Liver (tissue), 7 donors: ENCODE measurements at regions not wholly inside any gene's neighbourhood (a gene's known extent, or its start where the extent isn't known, plus 50 kb on each side); places are given as distances from the start of the nearest gene placed in this dataset.

ENCODE experiments used
- DNase-seq: peaks from one replicate; pipeline ENCODE4 v3.0.0-alpha.2; 2017; ENCODE audit warnings: low spot score
- H3K27ac ChIP-seq, 2 donors: one replicate each; pipeline ENCODE4 v1.7.0; 2013; ENCODE audit warnings: inconsistent platforms in 2 of 2, low read length in 2 of 2, control low read depth in 1 of 2, low read depth in 1 of 2, mild to moderate bottlenecking in 1 of 2
- H3K27me3 ChIP-seq, 4 donors: one replicate each; pipeline versions ENCODE4 v1.6.1 to v1.7.0; 2013; ENCODE audit warnings: low read length in 3 of 4, inconsistent platforms in 1 of 4, mild to moderate bottlenecking in 1 of 4, moderate library complexity in 1 of 4; ENCODE audit not compliant: control insufficient read depth in 4 of 4, insufficient read depth in 4 of 4
- H3K36me3 ChIP-seq, 4 donors: one replicate each; pipeline versions ENCODE4 v1.6.1 to v1.7.0; 2013; ENCODE audit warnings: low read length in 3 of 4, mild to moderate bottlenecking in 3 of 4, low read depth in 1 of 4, moderate library complexity in 1 of 4; ENCODE audit not compliant: control insufficient read depth in 4 of 4, insufficient read depth in 3 of 4
- H3K4me1 ChIP-seq, 4 donors: one replicate each; pipeline versions ENCODE4 v1.6.1 to v1.7.0; 2013; ENCODE audit warnings: low read length in 3 of 4, mild to moderate bottlenecking in 3 of 4, moderate library complexity in 1 of 4; ENCODE audit not compliant: control insufficient read depth in 4 of 4, insufficient read depth in 4 of 4
- H3K4me3 ChIP-seq, 3 donors: one replicate each; pipeline versions ENCODE4 v1.6.1 to v1.7.0; 2013; ENCODE audit warnings: low read length in 3 of 3, control low read depth in 1 of 3, low read depth in 1 of 3, mild to moderate bottlenecking in 1 of 3
- H3K9ac ChIP-seq, 2 donors: one replicate each; pipeline ENCODE4 v1.7.0; 2013; ENCODE audit warnings: low read length in 2 of 2, mild to moderate bottlenecking in 2 of 2, moderate library complexity in 2 of 2, control low read depth in 1 of 2, low read depth in 1 of 2
- H3K9me3 ChIP-seq, 4 donors: one replicate each; pipeline versions ENCODE4 v1.6.1 to v1.7.0; 2013; ENCODE audit warnings: low read length in 3 of 4; ENCODE audit not compliant: control insufficient read depth in 4 of 4
- ATF3 ChIP-seq: IDR thresholded peaks from 2 replicates; pipeline ENCODE4 v1.6.1; 2016; ENCODE audit warnings: antibody characterized with exemption
- FOXA2 ChIP-seq: IDR thresholded peaks from 2 replicates; pipeline ENCODE4 v1.6.1; 2016; ENCODE audit warnings: antibody characterized with exemption
- GABPA ChIP-seq, 2 donors: IDR thresholded peaks in 1 of 2; conservative IDR thresholded peaks in 1 of 2; 2 replicates each; pipeline ENCODE4 v1.6.1; 2016; ENCODE audit warnings: antibody characterized with exemption in 2 of 2, mild to moderate bottlenecking in 1 of 2, moderate library complexity in 1 of 2
- HNF4A ChIP-seq, 2 donors: conservative IDR thresholded peaks; 2 replicates each; pipeline ENCODE4 v1.6.1; 2016; ENCODE audit warnings: antibody characterized with exemption in 2 of 2, mild to moderate bottlenecking in 2 of 2
- HNF4G ChIP-seq: IDR thresholded peaks from 2 replicates; pipeline ENCODE4 v1.6.1; 2016; ENCODE audit warnings: antibody characterized with exemption
- JUND ChIP-seq, 2 donors: IDR thresholded peaks; 2 replicates each; pipeline ENCODE4 v1.6.1; 2016; ENCODE audit warnings: antibody characterized with exemption in 2 of 2
- MAX ChIP-seq: IDR thresholded peaks from 2 replicates; pipeline ENCODE4 v1.6.1; 2016; ENCODE audit warnings: antibody characterized with exemption
- NR2F2 ChIP-seq: IDR thresholded peaks from 2 replicates; pipeline ENCODE4 v1.6.1; 2016; ENCODE audit warnings: antibody characterized with exemption
- RAD21 ChIP-seq, 2 donors: IDR thresholded peaks; 2 replicates each; pipeline ENCODE4 v1.6.1; 2016; ENCODE audit warnings: antibody characterized with exemption in 2 of 2, mild to moderate bottlenecking in 2 of 2
- REST ChIP-seq: IDR thresholded peaks from 2 replicates; pipeline ENCODE4 v1.6.1; 2016; ENCODE audit warnings: antibody characterized with exemption, mild to moderate bottlenecking
- RXRA ChIP-seq, 2 donors: IDR thresholded peaks; 2 replicates each; pipeline ENCODE4 v1.6.1; 2017 to 2018; ENCODE audit warnings: antibody characterized with exemption in 2 of 2, mild to moderate bottlenecking in 1 of 2
- SP1 ChIP-seq: IDR thresholded peaks from 2 replicates; pipeline ENCODE4 v1.6.1; 2018; ENCODE audit warnings: antibody characterized with exemption, mild to moderate bottlenecking
- TAF1 ChIP-seq: conservative IDR thresholded peaks from 2 replicates; pipeline ENCODE4 v1.6.1; 2016; ENCODE audit warnings: antibody characterized with exemption, mild to moderate bottlenecking
- YY1 ChIP-seq: IDR thresholded peaks from 2 replicates; pipeline ENCODE4 v1.6.1; 2016; ENCODE audit warnings: antibody characterized with exemption, mild to moderate bottlenecking
- WGBS: extraction: QIAGEN DNeasy Blood & Tissue Kit; methylation state at CpG from one replicate; pipeline ENCODE4 v1.1.7; 2013; 5-methylcytosine and 5-hydroxymethylcytosine counted together
- donor health status: healthy.
- donor health status: healthy.
- donor health status: healthy.
- donor health status: healthy.

GRCh38 chr13:74476365-74476764 lies 342.2 kb upstream of the KLF12 start:
- no peak overlapping the region for H3K27ac ChIP-seq
- 59% methylated on average over 1 of the region's 1 CpG for WGBS

GRCh38 chr13:74466864-74467263 lies 332.7 kb upstream of the KLF12 start:
- TF ChIP-seq MAX, result no peak
- TF ChIP-seq HNF4G, result no peak
- TF ChIP-seq RXRA (IDR thresholded peaks at IDR 0.05), result no peak
- Histone ChIP-seq H3K27me3 (peaks cover 0 to 7% (median 0%) of the 10 kb centered on the region in 4 donors), H3K9me3 (no peaks in the 10 kb centered on the region), H3K4me3 (no peak overlapping the region), H3K4me1 (no peaks in the 10 kb centered on the region), H3K9ac (no peak overlapping the region), H3K36me3 (no peaks in the 10 kb centered on the region), H3K27ac (no peak overlapping the region)
- DNase-seq, result no peak

More at GRCh38 chr13:74476365-74476764, 342.2 kb upstream of the KLF12 start:
- DNase-seq, result no peak
- no peaks in the 10 kb centered on the region for H3K36me3 ChIP-seq
- no peaks in the 10 kb centered on the region for H3K27me3 ChIP-seq
- no peaks in the 10 kb centered on the region for H3K9me3 ChIP-seq
- H3K9ac ChIP-seq, result no peak overlapping the region
- no peak overlapping the region for H3K4me3 ChIP-seq
- H3K4me1 ChIP-seq, result no peaks in the 10 kb centered on the region
- TF ChIP-seq ATF3, result no peak
- no peak for TF ChIP-seq TAF1
- TF ChIP-seq NR2F2, result no peak
- no peak for TF ChIP-seq YY1
- no peak for TF ChIP-seq RAD21 (IDR thresholded peaks at IDR 0.05)
- no peak for TF ChIP-seq FOXA2

GRCh38 chr13:74466020-74466419 lies 331.8 kb upstream of the KLF12 start:
- H3K36me3 ChIP-seq, result no peaks in the 10 kb centered on the region
- 76% methylated on average over 2 of the region's 2 CpGs for WGBS
- no peak overlapping the region for H3K4me3 ChIP-seq
- TF ChIP-seq FOXA2 (no peak), JUND (IDR thresholded peaks at IDR 0.05) (no peak), NR2F2 (no peak), SP1 (no peak), HNF4A (conservative IDR thresholded peaks at IDR 0.05) (no peak), YY1 (no peak), ATF3 (no peak), HNF4G (no peak), TAF1 (no peak), GABPA (IDR thresholded peaks at IDR 0.05 in 1 of 2, conservative IDR thresholded peaks at IDR 0.05 in 1 of 2) (no peak), REST (no peak), RXRA (IDR thresholded peaks at IDR 0.05) (no peak), MAX (no peak)
- no peaks in the 10 kb centered on the region for H3K4me1 ChIP-seq
- no peaks in the 10 kb centered on the region for H3K9me3 ChIP-seq
- peaks cover 0 to 7% (median 0%) of the 10 kb centered on the region in 4 donors for H3K27me3 ChIP-seq
- no peak overlapping the region for H3K9ac ChIP-seq
- no peak for DNase-seq
- H3K27ac ChIP-seq, result no peak overlapping the region
